ENCODE measurements at regions not wholly inside any gene's neighbourhood (a gene's known extent, or its start where the extent isn't known, plus 50 kb on each side); places are given as distances from the start of the nearest gene placed in this dataset.

DNA sequence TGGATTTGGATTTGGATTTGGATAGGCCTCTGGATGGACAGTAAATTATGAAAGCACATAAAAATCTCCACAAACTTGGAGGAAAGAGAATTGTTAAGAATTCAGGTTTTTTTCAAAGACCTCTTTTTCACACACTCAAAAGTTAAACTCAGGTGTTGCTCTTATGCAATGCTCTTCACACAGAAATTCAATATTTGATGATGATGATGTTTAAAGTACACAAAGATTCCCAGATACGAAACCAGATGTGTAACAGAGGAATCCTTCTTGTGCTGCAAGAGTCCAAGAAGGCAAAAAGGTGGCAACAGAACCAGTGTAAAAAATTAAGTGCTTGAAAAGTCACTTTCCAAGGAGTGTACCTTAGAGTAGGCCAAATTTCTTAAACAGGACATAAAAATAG is 75.8 kb upstream of the SPATS2L start:
- H3K27ac ChIP-seq (ENCODE audit: low read depth in 1 of 2, low read length in 1 of 2) = no peak overlapping the region
- 91% methylated on average over 1 of the region's 1 CpG for WGBS
- no peaks in the 10 kb centered on the region for H3K9me3 ChIP-seq (ENCODE audit: control insufficient read depth in 2 of 2, insufficient read depth in 1 of 2, low read length in 1 of 2)
- no peaks in the 10 kb centered on the region for H3K36me3 ChIP-seq (ENCODE audit: control insufficient read depth in 2 of 2, insufficient read depth in 2 of 2, low read length in 1 of 2)
- no peaks in the 10 kb centered on the region for H3K27me3 ChIP-seq (ENCODE audit: control insufficient read depth in 2 of 2, insufficient read depth in 1 of 2, low read length in 1 of 2)
- no peak for DNase-seq (ENCODE audit: low read depth in 6 of 9, low spot score in 9 of 9)
- no peak overlapping the region for H3K4me3 ChIP-seq (ENCODE audit: low read length in 2 of 2)
- peaks cover 0 to 5% of the 10 kb centered on the region in 2 donors for H3K4me1 ChIP-seq (ENCODE audit: control insufficient read depth in 2 of 2, insufficient read depth in 2 of 2, low read length in 2 of 2)

DNA sequence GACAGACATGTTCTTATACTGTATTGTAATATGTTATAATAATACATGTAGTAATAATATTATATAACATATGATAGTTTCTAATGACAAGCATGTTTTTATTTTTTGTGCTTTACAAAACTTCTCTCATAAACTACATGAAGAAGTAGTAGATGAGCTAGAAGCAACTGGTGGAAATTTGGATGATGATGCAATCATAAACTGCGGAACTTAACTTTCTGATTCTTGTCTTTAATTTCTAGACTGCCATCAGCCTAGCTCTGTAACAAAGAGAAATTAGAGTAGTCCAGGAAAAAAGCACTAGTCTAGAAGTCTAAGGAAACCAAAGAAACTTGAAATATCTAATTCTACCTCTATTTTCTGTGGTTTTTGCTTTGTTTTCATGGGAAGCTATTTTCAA is 71.0 kb upstream of the SPATS2L start:
- no peak for DNase-seq (ENCODE audit: low read depth in 6 of 9, low spot score in 9 of 9)
- no peak overlapping the region for H3K4me3 ChIP-seq (ENCODE audit: low read length in 2 of 2)
- H3K9me3 ChIP-seq (ENCODE audit: control insufficient read depth in 2 of 2, insufficient read depth in 1 of 2, low read length in 1 of 2) = no peaks in the 10 kb centered on the region
- H3K36me3 ChIP-seq (ENCODE audit: control insufficient read depth in 2 of 2, insufficient read depth in 2 of 2, low read length in 1 of 2) = no peaks in the 10 kb centered on the region
- no peaks in the 10 kb centered on the region for H3K4me1 ChIP-seq (ENCODE audit: control insufficient read depth in 2 of 2, insufficient read depth in 2 of 2, low read length in 2 of 2)
- no peaks in the 10 kb centered on the region for H3K27me3 ChIP-seq (ENCODE audit: control insufficient read depth in 2 of 2, insufficient read depth in 1 of 2, low read length in 1 of 2)
- 96% methylated on average over 1 of the region's 1 CpG for WGBS
- no peak overlapping the region for H3K27ac ChIP-seq (ENCODE audit: low read depth in 1 of 2, low read length in 1 of 2)

DNA sequence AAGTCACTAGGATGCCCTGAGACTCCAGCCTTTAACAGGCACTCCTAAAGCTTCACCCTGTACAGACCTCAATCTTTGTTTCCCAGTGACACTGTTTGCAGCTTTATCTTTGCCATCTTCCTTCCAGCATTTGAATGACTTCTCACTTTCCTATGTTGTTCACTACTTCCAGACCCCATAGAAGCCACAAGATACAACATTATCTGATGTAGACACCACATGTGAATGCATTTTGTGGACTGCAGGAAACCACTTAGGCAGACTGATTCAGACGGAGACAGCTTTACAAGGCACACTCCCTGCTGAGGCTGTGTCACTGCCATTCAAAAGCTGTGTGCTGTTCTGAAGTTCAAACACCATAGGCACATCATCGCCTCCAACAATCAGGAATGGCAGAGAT is 67.3 kb upstream of the SPATS2L start:
- H3K4me1 ChIP-seq (ENCODE audit: control insufficient read depth in 2 of 2, insufficient read depth in 2 of 2, low read length in 2 of 2) = no peaks in the 10 kb centered on the region
- H3K9me3 ChIP-seq (ENCODE audit: control insufficient read depth in 2 of 2, insufficient read depth in 1 of 2, low read length in 1 of 2) = no peaks in the 10 kb centered on the region
- DNase-seq (ENCODE audit: low read depth in 6 of 9, low spot score in 9 of 9) = peak in 7 of 9 donors; percentile 10 to 75 (median 28)
- peaks cover 0 to 3% of the 10 kb centered on the region in 2 donors for H3K27me3 ChIP-seq (ENCODE audit: control insufficient read depth in 2 of 2, insufficient read depth in 1 of 2, low read length in 1 of 2)
- H3K4me3 ChIP-seq (ENCODE audit: low read length in 2 of 2) = no peak overlapping the region
- H3K27ac ChIP-seq (ENCODE audit: low read depth in 1 of 2, low read length in 1 of 2) = no peak overlapping the region
- no peaks in the 10 kb centered on the region for H3K36me3 ChIP-seq (ENCODE audit: control insufficient read depth in 2 of 2, insufficient read depth in 2 of 2, low read length in 1 of 2)
- 43% methylated on average over 2 of the region's 2 CpGs for WGBS

DNA sequence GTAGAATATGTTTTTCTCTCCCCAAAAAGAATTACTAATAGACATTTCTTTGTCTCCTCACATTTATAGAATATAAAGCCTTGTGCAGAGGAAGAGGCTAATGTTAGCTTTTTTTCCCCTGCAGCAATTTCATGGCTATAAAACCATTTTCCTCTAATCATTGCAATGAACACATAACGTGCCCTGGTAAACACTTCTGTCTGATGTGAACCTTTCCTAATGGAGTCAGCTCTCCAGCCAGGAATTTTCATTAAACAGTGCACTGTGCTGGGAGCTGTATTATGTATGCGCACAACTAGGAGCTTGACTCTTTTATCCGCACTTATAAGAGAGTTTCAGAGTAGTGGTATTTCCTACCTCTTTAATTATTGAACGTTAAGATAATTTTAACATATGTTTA is 63.9 kb upstream of the SPATS2L start:
- Histone ChIP-seq H3K4me3 (ENCODE audit: low read length in 2 of 2) (no peak overlapping the region), H3K9me3 (ENCODE audit: control insufficient read depth in 2 of 2, insufficient read depth in 1 of 2, low read length in 1 of 2) (no peaks in the 10 kb centered on the region), H3K36me3 (ENCODE audit: control insufficient read depth in 2 of 2, insufficient read depth in 2 of 2, low read length in 1 of 2) (no peaks in the 10 kb centered on the region), H3K4me1 (ENCODE audit: control insufficient read depth in 2 of 2, insufficient read depth in 2 of 2, low read length in 2 of 2) (no peaks in the 10 kb centered on the region), H3K27me3 (ENCODE audit: control insufficient read depth in 2 of 2, insufficient read depth in 1 of 2, low read length in 1 of 2) (peaks cover 0 to 3% of the 10 kb centered on the region in 2 donors), H3K27ac (ENCODE audit: low read depth in 1 of 2, low read length in 1 of 2) (no peak overlapping the region)
- 95% methylated on average over 4 of the region's 4 CpGs for WGBS
- DNase-seq (ENCODE audit: low read depth in 6 of 9, low spot score in 9 of 9) = no peak

DNA sequence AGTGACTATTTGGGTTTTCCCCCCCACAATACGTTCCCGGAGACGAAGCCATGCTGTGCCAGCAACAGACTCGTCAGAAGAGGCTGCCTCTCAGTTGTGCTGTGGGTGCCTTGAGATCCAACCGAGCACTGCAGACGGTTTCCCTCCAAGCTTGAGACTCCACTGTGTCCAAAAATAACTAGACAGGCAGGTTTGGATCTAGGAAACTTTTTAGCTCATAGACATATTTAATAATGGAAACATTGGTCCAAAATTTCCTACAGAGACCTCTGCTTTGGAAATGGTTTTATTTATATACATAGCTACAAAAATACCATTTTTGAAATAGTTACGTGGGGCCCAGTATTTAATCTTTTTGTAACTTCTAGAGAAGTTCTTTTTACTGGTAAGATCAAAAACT is 63.1 kb upstream of the SPATS2L start:
- H3K36me3 ChIP-seq (ENCODE audit: control insufficient read depth in 2 of 2, insufficient read depth in 2 of 2, low read length in 1 of 2) = no peaks in the 10 kb centered on the region
- WGBS = 91% methylated on average over 7 of the region's 7 CpGs

DNA sequence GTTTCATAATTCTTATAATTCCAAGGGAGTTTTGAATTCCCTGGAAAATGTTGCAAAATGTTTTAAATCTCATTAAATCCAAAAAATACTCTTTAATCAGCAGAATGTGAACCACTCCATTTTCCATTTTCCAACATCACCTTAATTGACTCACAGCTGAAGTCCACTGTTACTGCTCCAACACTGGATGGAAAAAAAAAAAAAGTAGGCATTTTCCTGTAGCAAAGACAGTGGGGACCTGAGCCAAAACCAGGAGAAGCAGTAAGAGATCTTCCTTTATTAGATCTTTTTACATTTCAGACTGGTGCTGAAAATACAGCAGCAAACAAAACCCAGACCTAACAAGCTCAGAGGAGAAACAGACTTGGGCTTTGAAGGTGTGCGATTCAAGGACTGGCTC is 62.4 kb upstream of the SPATS2L start:
- 100% methylated on average over 1 of the region's 1 CpG for WGBS
- Histone ChIP-seq H3K4me1 (ENCODE audit: control insufficient read depth in 2 of 2, insufficient read depth in 2 of 2, low read length in 2 of 2) (no peaks in the 10 kb centered on the region), H3K27ac (ENCODE audit: low read depth in 1 of 2, low read length in 1 of 2) (no peak overlapping the region), H3K27me3 (ENCODE audit: control insufficient read depth in 2 of 2, insufficient read depth in 1 of 2, low read length in 1 of 2) (peaks cover 0 to 3% of the 10 kb centered on the region in 2 donors), H3K9me3 (ENCODE audit: control insufficient read depth in 2 of 2, insufficient read depth in 1 of 2, low read length in 1 of 2) (no peaks in the 10 kb centered on the region), H3K36me3 (ENCODE audit: control insufficient read depth in 2 of 2, insufficient read depth in 2 of 2, low read length in 1 of 2) (no peaks in the 10 kb centered on the region), H3K4me3 (ENCODE audit: low read length in 2 of 2) (no peak overlapping the region)
- no peak for DNase-seq (ENCODE audit: low read depth in 6 of 9, low spot score in 9 of 9)

More for the DNA sequence above, 63.1 kb upstream of the SPATS2L start:
- Histone ChIP-seq H3K9me3 (ENCODE audit: control insufficient read depth in 2 of 2, insufficient read depth in 1 of 2, low read length in 1 of 2) (no peaks in the 10 kb centered on the region), H3K27ac (ENCODE audit: low read depth in 1 of 2, low read length in 1 of 2) (no peak overlapping the region), H3K4me1 (ENCODE audit: control insufficient read depth in 2 of 2, insufficient read depth in 2 of 2, low read length in 2 of 2) (no peaks in the 10 kb centered on the region), H3K27me3 (ENCODE audit: control insufficient read depth in 2 of 2, insufficient read depth in 1 of 2, low read length in 1 of 2) (peaks cover 0 to 3% of the 10 kb centered on the region in 2 donors), H3K4me3 (ENCODE audit: low read length in 2 of 2) (no peak overlapping the region)
- DNase-seq (ENCODE audit: low read depth in 6 of 9, low spot score in 9 of 9) = no peak

DNA sequence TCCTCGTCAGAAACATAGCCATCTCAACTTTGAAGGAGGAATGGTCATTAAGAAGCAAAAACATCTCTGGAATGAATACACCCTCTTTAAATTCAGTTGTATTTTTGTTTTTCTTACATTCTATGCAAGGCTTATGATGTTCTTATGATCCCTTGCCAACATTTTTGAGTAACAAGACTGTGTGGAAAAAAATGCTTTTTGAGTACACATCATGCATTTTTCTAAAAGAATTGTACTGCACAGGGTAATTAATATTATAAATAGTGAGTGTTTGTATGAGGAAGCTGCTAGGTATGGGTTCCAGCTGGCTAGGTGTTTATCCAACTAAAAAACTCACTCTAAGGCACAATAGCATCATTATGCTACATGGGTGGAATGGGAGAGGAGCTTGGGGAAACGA is 59.0 kb upstream of the SPATS2L start:
- H3K27ac ChIP-seq (ENCODE audit: low read depth in 1 of 2, low read length in 1 of 2) = no peak overlapping the region
- H3K36me3 ChIP-seq (ENCODE audit: control insufficient read depth in 2 of 2, insufficient read depth in 2 of 2, low read length in 1 of 2) = no peaks in the 10 kb centered on the region
- DNase-seq (ENCODE audit: low read depth in 6 of 9, low spot score in 9 of 9) = no peak
- no peaks in the 10 kb centered on the region for H3K4me1 ChIP-seq (ENCODE audit: control insufficient read depth in 2 of 2, insufficient read depth in 2 of 2, low read length in 2 of 2)
- WGBS = 86% methylated on average over 2 of the region's 2 CpGs
- no peaks in the 10 kb centered on the region for H3K9me3 ChIP-seq (ENCODE audit: control insufficient read depth in 2 of 2, insufficient read depth in 1 of 2, low read length in 1 of 2)
- no peak overlapping the region for H3K4me3 ChIP-seq (ENCODE audit: low read length in 2 of 2)
- peaks cover 0 to 3% of the 10 kb centered on the region in 2 donors for H3K27me3 ChIP-seq (ENCODE audit: control insufficient read depth in 2 of 2, insufficient read depth in 1 of 2, low read length in 1 of 2)

DNA sequence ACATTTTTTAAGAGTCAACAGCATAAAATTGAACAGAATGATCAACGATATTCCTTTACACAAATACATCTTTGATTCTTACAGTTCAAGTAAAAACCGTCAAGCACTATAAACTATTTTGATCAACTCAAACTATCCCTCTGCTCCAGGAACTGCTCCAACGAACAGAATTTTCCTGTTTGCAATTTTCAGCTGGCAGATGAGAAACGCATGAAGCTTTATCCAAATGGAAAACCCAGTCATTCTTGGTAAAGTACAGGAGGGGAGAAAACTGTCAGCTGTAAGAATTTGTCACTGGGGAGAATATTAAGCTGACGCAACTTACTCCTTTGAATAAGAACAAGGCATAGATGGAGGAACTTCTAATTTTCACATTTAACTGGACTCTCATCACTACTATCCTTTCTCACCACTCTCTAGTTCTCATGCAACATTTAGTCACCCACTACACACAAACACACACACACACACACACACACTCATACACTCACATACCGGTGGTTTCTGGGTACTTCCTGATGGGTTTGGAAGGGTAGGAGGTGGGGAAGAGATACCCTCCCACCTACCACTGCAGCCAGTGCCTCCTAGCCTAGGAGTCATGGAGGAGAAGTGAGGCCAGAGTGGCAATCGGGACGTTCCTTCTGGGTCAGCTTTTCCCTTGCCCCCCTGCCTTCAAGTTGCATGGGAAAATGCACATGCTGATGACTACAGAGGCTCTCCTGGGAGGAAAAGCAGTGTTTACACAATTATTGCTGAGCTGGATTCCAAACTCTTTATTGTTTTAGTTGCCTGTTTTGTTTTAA is 54.0 kb upstream of the SPATS2L start:
- H3K27me3 ChIP-seq (ENCODE audit: control insufficient read depth in 2 of 2, insufficient read depth in 1 of 2, low read length in 1 of 2) = no peaks in the 10 kb centered on the region
- H3K4me3 ChIP-seq (ENCODE audit: low read length in 2 of 2) = no peak overlapping the region
- 64% methylated on average over 8 of the region's 8 CpGs for WGBS
- H3K9me3 ChIP-seq (ENCODE audit: control insufficient read depth in 2 of 2, insufficient read depth in 1 of 2, low read length in 1 of 2) = no peaks in the 10 kb centered on the region
- H3K36me3 ChIP-seq (ENCODE audit: control insufficient read depth in 2 of 2, insufficient read depth in 2 of 2, low read length in 1 of 2) = no peaks in the 10 kb centered on the region
- no peak overlapping the region for H3K27ac ChIP-seq (ENCODE audit: low read depth in 1 of 2, low read length in 1 of 2)
- peaks cover 0 to 3% of the 10 kb centered on the region in 2 donors for H3K4me1 ChIP-seq (ENCODE audit: control insufficient read depth in 2 of 2, insufficient read depth in 2 of 2, low read length in 2 of 2)
- DNase-seq (ENCODE audit: low read depth in 6 of 9, low spot score in 9 of 9) = no peak

DNA sequence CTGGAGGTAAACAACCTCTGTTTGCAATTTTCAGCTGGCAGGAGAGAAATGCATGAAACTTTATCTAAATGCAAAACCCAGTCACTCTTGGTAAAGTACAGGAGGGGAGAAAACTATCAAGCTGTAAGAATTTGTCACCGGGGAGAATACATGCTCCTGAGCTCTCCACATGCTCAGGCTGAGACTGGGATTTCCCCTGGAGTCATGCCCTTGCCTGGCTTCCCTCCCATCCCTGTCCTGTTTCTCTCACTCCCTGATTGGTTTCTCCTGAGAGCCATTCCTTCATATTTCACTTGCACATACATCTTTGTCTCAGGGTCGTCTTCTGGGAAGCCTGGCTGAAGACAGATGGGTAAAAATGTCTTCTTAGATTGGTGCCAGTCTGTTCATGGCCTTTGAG is 52.9 kb upstream of the SPATS2L start:
- DNase-seq (ENCODE audit: low read depth in 6 of 9, low spot score in 9 of 9) = no peak
- WGBS = 81% methylated on average over 2 of the region's 2 CpGs
- Histone ChIP-seq H3K9me3 (ENCODE audit: control insufficient read depth in 2 of 2, insufficient read depth in 1 of 2, low read length in 1 of 2) (no peaks in the 10 kb centered on the region), H3K27me3 (ENCODE audit: control insufficient read depth in 2 of 2, insufficient read depth in 1 of 2, low read length in 1 of 2) (no peaks in the 10 kb centered on the region), H3K36me3 (ENCODE audit: control insufficient read depth in 2 of 2, insufficient read depth in 2 of 2, low read length in 1 of 2) (no peaks in the 10 kb centered on the region), H3K4me3 (ENCODE audit: low read length in 2 of 2) (no peak overlapping the region), H3K27ac (ENCODE audit: low read depth in 1 of 2, low read length in 1 of 2) (no peak overlapping the region), H3K4me1 (ENCODE audit: control insufficient read depth in 2 of 2, insufficient read depth in 2 of 2, low read length in 2 of 2) (peaks cover 0 to 3% of the 10 kb centered on the region in 2 donors)

All from thymus (tissue), 11 donors.